Lower leg skin (tissue), 3 donors: ENCODE measurements at regions not wholly inside any gene's neighbourhood (a gene's known extent, or its start where the extent isn't known, plus 50 kb on each side); places are given as distances from the start of the nearest gene placed in this dataset.

ENCODE experiments used
- POLR2A ChIP-seq, 2 donors: fragments of 450-650 bp; IDR thresholded peaks; one replicate each; pipeline ENCODE4 v1.6.1; 2016 to 2017; ENCODE audit warnings: antibody characterized with exemption in 2 of 2, mild to moderate bottlenecking in 1 of 2, moderate library complexity in 1 of 2
- TF ChIP-seq, protein P1 (sequence below), 3 donors: fragments of 450-650 bp; IDR thresholded peaks; one replicate each; pipeline ENCODE4 v1.5.1; 2016; ENCODE audit warnings: antibody characterized with exemption in 3 of 3, mild to moderate bottlenecking in 3 of 3, moderate library complexity in 2 of 3

DNA sequence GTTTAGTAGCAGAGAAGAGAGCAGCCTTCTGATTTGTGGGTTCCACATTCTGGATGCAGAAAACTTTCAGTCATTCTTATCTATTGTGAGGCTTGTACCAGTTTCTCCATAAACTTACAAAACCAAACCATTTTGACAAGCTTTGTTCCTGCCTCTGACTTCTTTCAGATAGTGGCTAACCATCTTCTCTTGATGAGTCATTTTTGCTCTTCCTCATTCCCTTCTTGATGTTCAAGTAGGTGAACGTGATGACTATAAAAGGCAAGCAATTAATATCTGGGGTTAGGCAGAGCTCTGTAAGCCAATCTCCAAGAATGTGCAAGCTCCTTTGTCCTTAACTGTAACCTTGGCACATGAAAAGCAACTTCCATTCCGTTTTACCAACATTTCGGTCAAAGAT lies 2083.1 kb upstream of the PIK3C3 start:
- TF ChIP-seq, protein P1, sequence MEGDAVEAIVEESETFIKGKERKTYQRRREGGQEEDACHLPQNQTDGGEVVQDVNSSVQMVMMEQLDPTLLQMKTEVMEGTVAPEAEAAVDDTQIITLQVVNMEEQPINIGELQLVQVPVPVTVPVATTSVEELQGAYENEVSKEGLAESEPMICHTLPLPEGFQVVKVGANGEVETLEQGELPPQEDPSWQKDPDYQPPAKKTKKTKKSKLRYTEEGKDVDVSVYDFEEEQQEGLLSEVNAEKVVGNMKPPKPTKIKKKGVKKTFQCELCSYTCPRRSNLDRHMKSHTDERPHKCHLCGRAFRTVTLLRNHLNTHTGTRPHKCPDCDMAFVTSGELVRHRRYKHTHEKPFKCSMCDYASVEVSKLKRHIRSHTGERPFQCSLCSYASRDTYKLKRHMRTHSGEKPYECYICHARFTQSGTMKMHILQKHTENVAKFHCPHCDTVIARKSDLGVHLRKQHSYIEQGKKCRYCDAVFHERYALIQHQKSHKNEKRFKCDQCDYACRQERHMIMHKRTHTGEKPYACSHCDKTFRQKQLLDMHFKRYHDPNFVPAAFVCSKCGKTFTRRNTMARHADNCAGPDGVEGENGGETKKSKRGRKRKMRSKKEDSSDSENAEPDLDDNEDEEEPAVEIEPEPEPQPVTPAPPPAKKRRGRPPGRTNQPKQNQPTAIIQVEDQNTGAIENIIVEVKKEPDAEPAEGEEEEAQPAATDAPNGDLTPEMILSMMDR (IDR thresholded peaks at IDR 0.05) = no peak
- no peak for TF ChIP-seq POLR2A (IDR thresholded peaks at IDR 0.05)
